Skin epidermis (tissue), 12 donors: ENCODE measurements at regions not wholly inside any gene's neighbourhood (a gene's known extent, or its start where the extent isn't known, plus 50 kb on each side); places are given as distances from the start of the nearest gene placed in this dataset.
"Not testable (repeated sequence)": the region's sequence is repeated elsewhere in the genome, so short reads cannot be mapped to it uniquely, and the experiment has no call there.

ENCODE experiments used
- H3K27ac ChIP-seq, 21 experiments: fragments of 200-600 bp; sonication (generic) in 11 of 21; one replicate each; pipeline ENCODE4 v1.5.0; 2020; ENCODE audit warnings: mild to moderate bottlenecking in 3 of 21, inconsistent platforms in 2 of 21, moderate library complexity in 2 of 21
- H3K4me3 ChIP-seq, 7 experiments: fragments of 200-600 bp; sonication (generic) in 2 of 7; one replicate each; pipeline ENCODE4 v1.5.0; 2020; ENCODE audit warnings: inconsistent platforms in 2 of 7, mild to moderate bottlenecking in 2 of 7, moderate library complexity in 1 of 7

- H3K4me3 ChIP-seq: not testable (repeated sequence)
Measured at GRCh38 chr4:131883181-131883580, 1265.9 kb upstream of the PCDH10 start.

GRCh38 chr4:131925662-131926061 is 1223.4 kb upstream of the PCDH10 start:
- H3K27ac ChIP-seq, H3K4me3 ChIP-seq: not testable (repeated sequence)

More at GRCh38 chr4:131883181-131883580, 1265.9 kb upstream of the PCDH10 start:
- H3K27ac ChIP-seq: not testable (repeated sequence)

- not testable (repeated sequence) for H3K4me3 ChIP-seq, H3K27ac ChIP-seq
Measured at GRCh38 chr4:131967646-131968045, 1181.4 kb upstream of the PCDH10 start.

GRCh38 chr4:131974730-131975129 is 1174.4 kb upstream of the PCDH10 start:
- H3K4me3 ChIP-seq: peak overlapping the region in 1 of 7 experiments; percentile 22

GRCh38 chr4:131975276-131976132 is 1173.6 kb upstream of the PCDH10 start:
- H3K27ac ChIP-seq: not testable (repeated sequence)
- peak overlapping the region in 2 of 7 experiments; percentile 14 to 22 for H3K4me3 ChIP-seq

More at GRCh38 chr4:131974730-131975129, 1174.4 kb upstream of the PCDH10 start:
- no peak overlapping the region for H3K27ac ChIP-seq

- peak overlapping the region in 1 of 7 experiments; percentile 14 for H3K4me3 ChIP-seq
- H3K27ac ChIP-seq: not testable (repeated sequence)
Measured at GRCh38 chr4:131976133-131977002, 1172.7 kb upstream of the PCDH10 start.

GRCh38 chr4:131978120-131978519 is 1171.0 kb upstream of the PCDH10 start:
- Histone ChIP-seq H3K27ac (no peak overlapping the region), H3K4me3 (no peak overlapping the region)

- Histone ChIP-seq H3K4me3 (no peak overlapping the region), H3K27ac (no peak overlapping the region)
Measured at GRCh38 chr4:131989576-131989975, 1159.5 kb upstream of the PCDH10 start.

- Histone ChIP-seq H3K27ac (no peak overlapping the region), H3K4me3 (no peak overlapping the region)
Measured at GRCh38 chr4:132001542-132001941, 1147.6 kb upstream of the PCDH10 start.

GRCh38 chr4:132003593-132003992 is 1145.5 kb upstream of the PCDH10 start:
- no peak overlapping the region for H3K27ac ChIP-seq
- H3K4me3 ChIP-seq: no peak overlapping the region

- no peak overlapping the region for H3K27ac ChIP-seq
- no peak overlapping the region for H3K4me3 ChIP-seq
Measured at GRCh38 chr4:132015321-132015720, 1133.8 kb upstream of the PCDH10 start.

GRCh38 chr4:132016703-132017350 is 1132.3 kb upstream of the PCDH10 start:
- H3K27ac ChIP-seq: no peak overlapping the region
- no peak overlapping the region for H3K4me3 ChIP-seq

GRCh38 chr4:132026166-132026565 is 1122.9 kb upstream of the PCDH10 start:
- no peak overlapping the region for H3K4me3 ChIP-seq
- no peak overlapping the region for H3K27ac ChIP-seq

- Histone ChIP-seq H3K4me3 (no peak overlapping the region), H3K27ac (no peak overlapping the region)
Measured at GRCh38 chr4:132026816-132027215, 1122.3 kb upstream of the PCDH10 start.

- no peak overlapping the region for H3K27ac ChIP-seq
- no peak overlapping the region for H3K4me3 ChIP-seq
Measured at GRCh38 chr4:132056496-132056895, 1092.6 kb upstream of the PCDH10 start.

GRCh38 chr4:132059227-132059626 is 1089.9 kb upstream of the PCDH10 start:
- H3K27ac ChIP-seq: no peak overlapping the region
- H3K4me3 ChIP-seq: no peak overlapping the region

- H3K27ac ChIP-seq: no peak overlapping the region
Measured at GRCh38 chr4:132062611-132063239, 1086.4 kb upstream of the PCDH10 start.

GRCh38 chr4:132063829-132064228 is 1085.3 kb upstream of the PCDH10 start:
- Histone ChIP-seq H3K27ac (no peak overlapping the region), H3K4me3 (no peak overlapping the region)

More at GRCh38 chr4:132062611-132063239, 1086.4 kb upstream of the PCDH10 start:
- no peak overlapping the region for H3K4me3 ChIP-seq

GRCh38 chr4:132065940-132066495 is 1083.1 kb upstream of the PCDH10 start:
- Histone ChIP-seq H3K27ac (no peak overlapping the region), H3K4me3 (no peak overlapping the region)
